Stimulated activated CD4-positive, alpha-beta T cell treated with anti-CD3 and anti-CD28 coated beads, Interleukin-12 subunit alpha, Interleukin-12 subunit beta, amount 100 ng/mL, for 48 hours (primary cell): ENCODE measurements at regions not wholly inside any gene's neighbourhood (a gene's known extent, or its start where the extent isn't known, plus 50 kb on each side); places are given as distances from the start of the nearest gene placed in this dataset.

Experiments used
- DNase-seq, 3 donors: peaks; one replicate each; pipeline ENCODE4 v3.0.0-alpha.2; 2020; ENCODE audit warnings: low read depth in 2 of 3, low spot score in 1 of 3

DNA sequence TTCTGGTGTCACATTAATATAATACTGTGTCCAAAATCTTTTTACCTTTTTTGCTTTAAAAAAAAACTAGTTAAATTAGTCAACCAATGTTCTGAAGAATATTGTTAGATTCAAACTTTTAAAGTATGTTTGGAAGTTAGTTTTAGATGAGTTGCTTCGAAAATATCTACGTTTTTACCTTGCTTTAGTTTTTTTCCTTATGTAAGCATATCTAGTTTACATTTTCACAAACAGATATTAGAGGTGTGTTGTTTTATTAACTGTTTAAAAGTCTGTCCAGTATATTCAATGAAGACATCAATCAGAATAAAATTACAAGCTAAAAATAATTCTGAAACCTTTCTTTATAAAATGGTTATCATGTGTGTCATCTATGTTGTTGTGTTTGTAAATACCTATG is 375.0 kb upstream of the BTBD3 start:
- no peak for DNase-seq

DNA sequence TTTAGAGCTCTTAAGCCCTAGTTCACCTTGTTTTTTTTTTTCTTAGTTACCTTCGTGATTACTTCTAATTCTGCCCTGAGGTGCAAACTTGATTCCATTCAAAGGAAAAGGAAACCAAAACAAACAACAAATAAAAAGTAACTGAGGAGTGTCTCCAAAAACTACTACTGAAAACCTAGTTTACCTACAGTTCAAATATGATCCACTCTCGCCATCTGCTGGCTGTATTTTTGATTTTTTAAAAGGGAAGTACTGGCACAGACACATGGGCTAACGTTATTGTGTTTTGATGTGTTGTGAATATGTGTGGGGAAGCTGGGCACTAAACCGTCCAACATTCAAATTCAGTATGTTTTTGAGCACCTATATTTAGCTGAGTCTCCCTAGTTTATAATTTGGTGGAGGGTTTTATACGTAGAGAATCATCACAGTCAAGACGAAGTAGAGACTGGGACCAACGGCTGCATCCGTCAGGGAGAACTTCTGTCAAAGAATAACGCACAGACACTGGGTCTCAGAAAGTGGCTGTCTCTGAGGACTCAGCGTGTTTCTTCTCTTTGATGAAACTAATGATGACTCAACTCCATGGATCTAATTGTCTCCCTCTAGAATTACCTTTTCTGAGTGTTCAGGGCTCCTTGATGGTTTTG is 373.5 kb upstream of the BTBD3 start:
- DNase-seq: peak in 1 of 3 donors; percentile 38

- no peak for DNase-seq
These were observed 370.8 kb upstream of the BTBD3 start for GRCh38 chr20:11546939-11547338.

GRCh38 chr20:11549172-11550103 is 368.3 kb upstream of the BTBD3 start:
- DNase-seq: no peak

GRCh38 chr20:11550657-11551338 is 366.9 kb upstream of the BTBD3 start:
- DNase-seq: no peak

DNA sequence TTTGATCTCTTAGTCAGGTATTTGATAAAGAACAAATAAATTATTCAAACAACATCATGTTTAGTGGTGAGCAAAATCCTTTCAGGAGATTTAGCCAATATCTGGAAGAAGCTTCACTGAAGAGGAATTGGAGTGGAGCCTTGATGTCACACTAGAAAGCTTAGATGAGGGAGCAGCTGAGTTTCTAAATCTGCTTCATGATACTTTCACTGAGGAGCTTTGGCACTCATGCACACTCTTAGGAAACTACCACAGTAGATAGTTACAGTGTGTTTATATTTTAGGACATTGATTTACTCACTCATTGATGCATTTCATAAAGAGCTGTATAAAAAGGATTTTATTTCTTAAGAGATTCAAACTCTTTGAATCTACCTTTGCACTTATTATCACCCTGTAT is 366.2 kb upstream of the BTBD3 start:
- DNase-seq: no peak

DNA sequence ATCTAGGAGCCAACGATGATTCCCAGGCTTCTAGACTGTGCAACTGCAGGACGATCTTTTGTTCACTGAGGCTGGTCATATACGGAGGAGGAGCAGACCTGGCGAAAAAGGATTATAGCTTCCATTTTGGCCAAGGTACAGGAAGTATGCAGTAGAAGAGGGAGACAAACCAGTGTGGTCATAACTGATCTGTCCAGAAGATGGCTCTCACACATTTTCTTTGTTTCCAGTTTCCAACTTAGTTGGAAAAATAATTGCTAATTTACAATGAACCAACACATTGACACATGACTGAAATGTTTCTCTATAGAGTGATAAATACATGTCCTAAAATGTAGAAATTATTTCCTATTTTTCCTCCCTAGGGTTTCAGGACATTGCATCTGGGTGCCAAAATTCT is 364.1 kb upstream of the BTBD3 start:
- no peak for DNase-seq

- no peak for DNase-seq
These were observed 362.2 kb upstream of the BTBD3 start for GRCh38 chr20:11555510-11555909.

DNA sequence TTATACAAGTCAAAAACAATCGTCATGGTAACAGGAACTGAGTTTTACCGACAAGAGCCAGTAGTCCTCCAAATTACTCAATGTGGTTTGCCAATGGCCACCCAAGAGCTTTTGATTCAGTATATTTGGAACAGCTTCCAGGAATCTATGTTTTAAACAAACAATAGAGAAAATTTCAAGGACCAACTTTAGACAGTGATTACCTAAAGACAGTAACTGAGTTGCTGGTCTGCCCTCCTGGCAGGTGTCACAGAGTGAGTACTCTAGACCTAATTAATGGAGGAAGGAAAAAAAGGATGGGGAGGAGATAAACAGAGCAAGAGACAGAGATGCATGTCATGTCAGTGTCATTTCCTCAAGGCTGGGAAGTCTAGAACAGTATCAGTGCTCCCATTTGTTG is 361.3 kb upstream of the BTBD3 start:
- DNase-seq: no peak

DNA sequence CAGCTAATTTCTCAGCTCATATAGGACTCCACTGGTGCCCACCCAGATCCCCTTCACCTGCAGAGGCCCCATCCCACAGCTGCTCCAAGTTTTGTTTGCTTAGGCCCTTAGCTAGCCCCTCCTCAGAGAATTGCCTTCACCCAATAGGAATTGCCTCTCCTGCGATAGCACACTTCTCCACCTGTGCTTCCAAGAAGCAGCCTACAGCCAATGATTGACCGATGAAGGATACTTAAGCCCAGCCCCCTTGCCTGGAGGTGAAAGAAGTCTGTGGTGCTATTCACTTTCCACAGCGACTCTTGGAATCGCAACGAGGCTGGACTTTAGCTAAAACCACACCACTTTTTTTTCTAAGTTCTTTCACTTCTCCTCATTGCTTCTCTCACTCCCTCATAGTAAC is 353.2 kb upstream of the BTBD3 start:
- DNase-seq: no peak

GRCh38 chr20:11569163-11569562 is 348.5 kb upstream of the BTBD3 start:
- no peak for DNase-seq

GRCh38 chr20:11573507-11573906 is 344.2 kb upstream of the BTBD3 start:
- DNase-seq: no peak

DNA sequence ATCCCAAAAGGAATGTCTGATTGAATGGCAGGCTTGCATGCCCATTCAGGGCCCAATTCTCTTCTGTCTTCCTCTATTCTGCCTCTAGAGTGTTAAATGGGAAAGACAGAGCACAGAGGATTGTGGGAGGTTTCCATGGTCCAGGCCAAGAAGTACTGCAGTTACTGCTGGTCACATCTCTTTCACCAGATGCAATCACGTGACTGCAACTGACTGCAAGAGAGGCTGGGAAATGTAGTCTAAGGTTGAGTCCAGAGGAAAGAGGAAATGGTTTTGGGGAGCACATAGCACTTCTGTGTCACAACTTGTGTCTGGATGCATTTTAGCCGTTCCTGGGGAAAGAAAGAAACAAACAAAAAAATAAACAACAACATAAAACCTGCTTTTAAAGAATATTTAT is 336.4 kb upstream of the BTBD3 start:
- DNase-seq: no peak

- DNase-seq: no peak
These were observed 335.6 kb upstream of the BTBD3 start for GRCh38 chr20:11582060-11582459.

- no peak for DNase-seq
These were observed 331.8 kb upstream of the BTBD3 start for GRCh38 chr20:11585752-11586352.

GRCh38 chr20:11588875-11589274 is 328.8 kb upstream of the BTBD3 start:
- DNase-seq: no peak

DNA sequence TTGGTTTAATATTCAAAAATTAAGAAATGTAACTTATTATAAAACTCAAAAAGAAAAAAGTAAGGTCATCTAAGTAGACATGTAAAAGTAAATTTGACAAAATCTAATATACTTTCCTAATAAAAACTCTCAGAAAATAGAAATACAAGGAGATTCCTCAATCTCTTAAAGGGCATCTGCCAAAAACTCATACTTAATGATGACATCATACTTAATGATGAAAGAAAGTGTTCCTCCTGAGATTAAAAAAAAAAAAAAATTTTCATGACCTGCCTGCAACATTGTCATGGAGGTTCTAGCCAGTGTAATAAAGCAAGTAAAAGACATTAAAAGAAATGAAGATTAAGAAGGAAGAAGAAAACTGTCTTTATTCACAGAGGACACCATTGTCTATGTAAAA is 325.7 kb upstream of the BTBD3 start:
- DNase-seq: no peak

DNA sequence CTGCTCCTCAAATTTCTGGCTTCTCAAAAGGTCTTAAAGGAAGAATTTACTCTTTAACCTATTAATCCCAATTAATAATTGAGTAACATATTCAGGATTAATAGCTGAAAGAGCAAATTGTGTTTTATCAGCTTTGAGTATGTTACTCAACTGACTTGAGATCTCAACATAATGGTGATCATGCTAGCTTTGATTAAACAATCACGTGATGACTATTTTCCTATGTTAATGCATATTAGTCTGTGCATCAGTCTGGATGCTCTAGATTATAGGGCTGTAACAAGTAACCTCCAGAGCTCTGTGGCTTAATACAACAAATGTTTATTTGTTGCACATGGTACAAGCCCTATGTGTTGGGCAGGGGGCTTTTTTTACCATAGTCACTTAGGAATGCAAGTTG is 313.4 kb upstream of the BTBD3 start:
- no peak for DNase-seq

DNA sequence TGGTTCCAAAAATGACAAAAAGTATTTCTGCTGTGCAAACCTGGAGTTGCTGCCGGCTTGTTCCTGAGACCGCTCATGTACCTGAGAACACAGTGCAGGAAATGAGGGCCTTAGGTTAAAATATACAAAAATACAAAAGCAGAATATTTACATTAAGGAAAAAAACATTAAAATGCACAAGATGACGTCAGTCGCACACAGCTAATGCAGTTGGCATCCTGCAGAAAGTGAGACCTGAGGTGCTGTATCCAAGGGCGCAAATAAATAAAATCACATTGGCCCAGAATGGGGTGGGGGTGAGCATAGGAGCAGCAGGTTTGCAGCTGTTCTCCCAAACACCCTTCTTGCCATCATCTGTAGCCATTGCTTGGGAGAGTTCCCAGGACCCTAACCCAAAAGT is 310.6 kb upstream of the BTBD3 start:
- DNase-seq: no peak

GRCh38 chr20:11608736-11609135 is 309.0 kb upstream of the BTBD3 start:
- DNase-seq: no peak

DNA sequence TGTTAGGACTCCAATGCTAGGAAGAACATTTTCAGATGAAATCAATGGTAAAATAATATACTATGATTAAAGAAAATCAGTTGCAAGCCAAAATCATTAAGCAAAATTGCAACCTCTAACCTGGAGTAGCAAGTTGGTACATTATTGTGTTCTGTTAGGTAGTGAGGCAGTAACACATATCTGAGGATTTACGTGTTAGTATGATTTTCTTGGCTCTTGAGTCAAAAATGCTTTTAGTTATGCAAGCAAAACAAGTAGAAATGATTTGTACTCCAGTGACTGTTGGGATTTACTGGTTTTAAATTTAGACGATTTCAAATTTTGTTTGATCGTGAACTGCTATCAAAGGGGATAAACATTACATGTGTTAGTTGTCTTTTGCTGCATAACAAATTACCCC is 293.0 kb upstream of the BTBD3 start:
- no peak for DNase-seq

GRCh38 chr20:11626551-11626950 is 291.1 kb upstream of the BTBD3 start:
- no peak for DNase-seq
